NCI-H526 (cell line): ENCODE measurements at regions not wholly inside any gene's neighbourhood (a gene's known extent, or its start where the extent isn't known, plus 50 kb on each side); places are given as distances from the start of the nearest gene placed in this dataset.

Experiments
- DNase-seq, 2 experiments: peaks; one replicate each; lab custom pipeline; 2025; lab: John Stamatoyannopoulos, UW

- no peak for DNase-seq
Observed at GRCh38 chr22:48021991-48022401, 1259.5 kb downstream of the TBC1D22A start.

- DNase-seq = no peak
Observed at GRCh38 chr22:48018346-48018745, 1255.9 kb downstream of the TBC1D22A start.

- no peak for DNase-seq
Observed at GRCh38 chr22:48015701-48016100, 1253.3 kb downstream of the TBC1D22A start.

GRCh38 chr22:48004936-48005335 lies 1242.5 kb downstream of the TBC1D22A start:
- DNase-seq = no peak

- DNase-seq = peak; percentile 3 to 25
Observed at GRCh38 chr22:48004038-48004437, 1241.6 kb downstream of the TBC1D22A start.

- DNase-seq = no peak
Observed at GRCh38 chr22:48001101-48001500, 1238.7 kb downstream of the TBC1D22A start.

GRCh38 chr22:47997612-47998011 lies 1235.2 kb downstream of the TBC1D22A start:
- no peak for DNase-seq

- DNase-seq = no peak
Observed at GRCh38 chr22:47997052-47997590, 1234.7 kb downstream of the TBC1D22A start.

GRCh38 chr22:47996446-47996857 lies 1234.0 kb downstream of the TBC1D22A start:
- no peak for DNase-seq

GRCh38 chr22:47995718-47996117 lies 1233.3 kb downstream of the TBC1D22A start:
- DNase-seq = no peak

GRCh38 chr22:47995264-47995627 lies 1232.8 kb downstream of the TBC1D22A start:
- no peak for DNase-seq

- DNase-seq = no peak
Observed at GRCh38 chr22:47994601-47995263, 1232.3 kb downstream of the TBC1D22A start.

- DNase-seq = no peak
Observed at GRCh38 chr22:47994045-47994444, 1231.6 kb downstream of the TBC1D22A start.

GRCh38 chr22:47990481-47990880 lies 1228.0 kb downstream of the TBC1D22A start:
- no peak for DNase-seq

GRCh38 chr22:47987885-47988515 lies 1225.5 kb downstream of the TBC1D22A start:
- no peak for DNase-seq

- no peak for DNase-seq
Observed at GRCh38 chr22:47976219-47976618, 1213.8 kb downstream of the TBC1D22A start.

GRCh38 chr22:47967831-47968230 lies 1205.4 kb downstream of the TBC1D22A start:
- no peak for DNase-seq

- DNase-seq = no peak
Observed at GRCh38 chr22:47966316-47966715, 1203.9 kb downstream of the TBC1D22A start.

- no peak for DNase-seq
Observed at GRCh38 chr22:47965896-47966295, 1203.4 kb downstream of the TBC1D22A start.

GRCh38 chr22:47965066-47965465 lies 1202.6 kb downstream of the TBC1D22A start:
- no peak for DNase-seq

GRCh38 chr22:47963660-47964059 lies 1201.2 kb downstream of the TBC1D22A start:
- DNase-seq = no peak

- DNase-seq = no peak
Observed at GRCh38 chr22:47957649-47958048, 1195.2 kb downstream of the TBC1D22A start.

GRCh38 chr22:47954107-47954506 lies 1191.7 kb downstream of the TBC1D22A start:
- DNase-seq = peak in 1 of 2 experiments; percentile 2

GRCh38 chr22:47944941-47945340 lies 1182.5 kb downstream of the TBC1D22A start:
- DNase-seq = no peak
